Mammary epithelial cell (primary cell): ENCODE measurements at regions not wholly inside any gene's neighbourhood (a gene's known extent, or its start where the extent isn't known, plus 50 kb on each side); places are given as distances from the start of the nearest gene placed in this dataset.

Experiments
- CTCF ChIP-seq, 2 donors: IDR thresholded peaks in 1 of 2; conservative IDR thresholded peaks in 1 of 2; 2 replicates each; pipeline ENCODE4 v1.5.1; 2011 to 2012; ENCODE audit warnings: inconsistent platforms in 2 of 2, low read length in 2 of 2, mild to moderate bottlenecking in 2 of 2, control low read depth in 1 of 2, low read depth in 1 of 2; ENCODE audit not compliant: insufficient read depth in 1 of 2; ENCODE audit errors: extremely low read depth in 1 of 2
- EZH2 ChIP-seq: IDR thresholded peaks from 2 replicates; pipeline ENCODE4 v1.6.1; 2012; ENCODE audit warnings: low read length, inconsistent platforms, borderline replicate concordance

- no peak for TF ChIP-seq CTCF (conservative IDR thresholded peaks at IDR 0.05 in 1 of 2, IDR thresholded peaks at IDR 0.05 in 1 of 2; ENCODE audit: extremely low read depth in 1 of 2, insufficient read depth in 1 of 2, low read depth in 1 of 2, low read length in 2 of 2)
- no peak for TF ChIP-seq EZH2
These were observed 85.6 kb upstream of the TAF1B start for GRCh38 chr2:9757501-9758264.
